Osteoblast (primary cell): ENCODE measurements at regions not wholly inside any gene's neighbourhood (a gene's known extent, or its start where the extent isn't known, plus 50 kb on each side); places are given as distances from the start of the nearest gene placed in this dataset.
A peak's percentile ranks its signal among the peaks of the same experiment; 100 is the strongest.

Experiments used
- DNase-seq: peaks from one replicate; pipeline ENCODE4 v3.0.0; 2011; ENCODE audit warnings: low spot score, mixed read lengths; ENCODE audit not compliant: insufficient read length; ENCODE audit errors: missing footprints
- H2AFZ ChIP-seq: 2 replicates; pipeline ENCODE4 v1.6.0; 2011; ENCODE audit warnings: mild to moderate bottlenecking, low read length
- H3K27ac ChIP-seq: 2 replicates; pipeline ENCODE4 v1.5.1; 2011; ENCODE audit warnings: mild to moderate bottlenecking, low read depth, low read length, moderate library complexity
- H3K27me3 ChIP-seq: 2 replicates; pipeline ENCODE4 v1.6.0; 2012; ENCODE audit warnings: mild to moderate bottlenecking, control low read depth, inconsistent platforms, low read length, moderate library complexity; ENCODE audit not compliant: insufficient read depth
- H3K36me3 ChIP-seq: 2 replicates; pipeline ENCODE4 v1.5.1; 2011; ENCODE audit warnings: mild to moderate bottlenecking, low read length, control low read depth, moderate library complexity; ENCODE audit not compliant: insufficient read depth
- H3K4me1 ChIP-seq: 2 replicates; pipeline ENCODE4 v1.5.1; 2011; ENCODE audit warnings: mild to moderate bottlenecking, low read length, control low read depth, moderate library complexity; ENCODE audit not compliant: insufficient read depth
- H3K4me2 ChIP-seq: 2 replicates; pipeline ENCODE4 v1.6.0; 2011; ENCODE audit warnings: mild to moderate bottlenecking, low read length; ENCODE audit not compliant: insufficient read depth
- H3K4me3 ChIP-seq: fragments of 200-600 bp; sonication (generic); 3 replicates; pipeline ENCODE4 v1.5.1; 2012; ENCODE audit warnings: mild to moderate bottlenecking, low read length, inconsistent platforms; ENCODE audit not compliant: insufficient read depth
- H3K79me2 ChIP-seq: 2 replicates; pipeline ENCODE4 v1.6.0; 2012; ENCODE audit warnings: mild to moderate bottlenecking, low read length, control low read depth, inconsistent platforms; ENCODE audit not compliant: insufficient read depth
- H3K9me3 ChIP-seq: 2 replicates; pipeline ENCODE4 v1.5.1; 2011; ENCODE audit warnings: low read depth, low read length, control low read depth
- H4K20me1 ChIP-seq: 2 replicates; pipeline ENCODE4 v1.6.0; 2012; ENCODE audit warnings: mild to moderate bottlenecking, low read length, control low read depth; ENCODE audit not compliant: insufficient read depth
- CTCF ChIP-seq: IDR thresholded peaks from 2 replicates; pipeline ENCODE4 v1.5.1; 2011; ENCODE audit warnings: mild to moderate bottlenecking, low read depth, low read length, moderate library complexity; ENCODE audit errors: extremely low read depth

GRCh38 chr2:51107841-51108240 lies 75.9 kb upstream of the NRXN1 start:
- H3K27ac ChIP-seq = no peak overlapping the region
- no peaks in the 10 kb centered on the region for H4K20me1 ChIP-seq
- H3K4me1 ChIP-seq = no peaks in the 10 kb centered on the region
- no peak for DNase-seq
- no peaks in the 10 kb centered on the region for H3K79me2 ChIP-seq
- no peaks in the 10 kb centered on the region for H3K36me3 ChIP-seq
- no peak for TF ChIP-seq CTCF
- H2AFZ ChIP-seq = no peak overlapping the region
- H3K4me3 ChIP-seq = no peak overlapping the region
- peaks cover 2% of the 10 kb centered on the region for H3K9me3 ChIP-seq
- H3K27me3 ChIP-seq = no peaks in the 10 kb centered on the region
- no peak overlapping the region for H3K4me2 ChIP-seq

GRCh38 chr2:51105811-51106210 lies 73.9 kb upstream of the NRXN1 start:
- no peaks in the 10 kb centered on the region for H3K79me2 ChIP-seq
- H3K4me2 ChIP-seq = no peak overlapping the region
- H3K4me3 ChIP-seq = no peak overlapping the region
- H3K27ac ChIP-seq = no peak overlapping the region
- H4K20me1 ChIP-seq = no peaks in the 10 kb centered on the region
- no peaks in the 10 kb centered on the region for H3K27me3 ChIP-seq
- H3K36me3 ChIP-seq = no peaks in the 10 kb centered on the region
- no peak for TF ChIP-seq CTCF
- H3K9me3 ChIP-seq = peaks cover 2% of the 10 kb centered on the region
- DNase-seq = no peak
- no peak overlapping the region for H2AFZ ChIP-seq
- no peaks in the 10 kb centered on the region for H3K4me1 ChIP-seq

- H3K27ac ChIP-seq = no peak overlapping the region
- H3K9me3 ChIP-seq = peaks cover 2% of the 10 kb centered on the region
- H2AFZ ChIP-seq = peak overlapping the region; percentile 48
- H3K4me2 ChIP-seq = peak overlapping the region; percentile 44
- DNase-seq = peak; percentile 18
- H4K20me1 ChIP-seq = no peaks in the 10 kb centered on the region
- no peaks in the 10 kb centered on the region for H3K36me3 ChIP-seq
- H3K4me1 ChIP-seq = no peaks in the 10 kb centered on the region
- no peak overlapping the region for H3K4me3 ChIP-seq
- H3K79me2 ChIP-seq = no peaks in the 10 kb centered on the region
- TF ChIP-seq CTCF = no peak
- no peaks in the 10 kb centered on the region for H3K27me3 ChIP-seq
Observed at GRCh38 chr2:51103205-51103604, 71.3 kb upstream of the NRXN1 start.

- H3K27ac ChIP-seq = no peak overlapping the region
- no peak for DNase-seq
- H4K20me1 ChIP-seq = no peaks in the 10 kb centered on the region
- H3K4me1 ChIP-seq = no peaks in the 10 kb centered on the region
- H3K79me2 ChIP-seq = no peaks in the 10 kb centered on the region
- H3K27me3 ChIP-seq = no peaks in the 10 kb centered on the region
- no peaks in the 10 kb centered on the region for H3K36me3 ChIP-seq
- H3K9me3 ChIP-seq = no peaks in the 10 kb centered on the region
- peak overlapping the region; percentile 2 for H3K4me3 ChIP-seq
- peak overlapping the region; percentile 45 for H2AFZ ChIP-seq
- peak overlapping the region; percentile 27 for H3K4me2 ChIP-seq
- TF ChIP-seq CTCF = no peak
Observed at GRCh38 chr2:51093016-51093415, 61.1 kb upstream of the NRXN1 start.
